Neural progenitor cell (in vitro differentiated cells): ENCODE measurements at regions not wholly inside any gene's neighbourhood (a gene's known extent, or its start where the extent isn't known, plus 50 kb on each side); places are given as distances from the start of the nearest gene placed in this dataset.

Experiments used
- DNase-seq: peaks from one replicate; pipeline ENCODE4 v3.0.0-alpha.2; 2016; ENCODE audit warnings: low spot score
- H2AFZ ChIP-seq: fragments of 200-600 bp; sonication (generic); replicated peaks from 2 replicates; pipeline ENCODE4 v1.6.1; 2016; ENCODE audit warnings: antibody characterized with exemption
- H3F3A ChIP-seq: fragments of 200-600 bp; sonication (generic); 2 replicates; pipeline ENCODE4 v1.6.1; 2016; ENCODE audit warnings: antibody characterized with exemption, low read depth
- H3K27ac ChIP-seq: fragments of 200-600 bp; sonication (generic); 2 replicates; pipeline ENCODE4 v1.5.1; 2016; ENCODE audit warnings: mild to moderate bottlenecking
- H3K27me3 ChIP-seq: fragments of 200-600 bp; sonication (generic); 2 replicates; pipeline ENCODE4 v1.6.1; 2016; ENCODE audit warnings: mild to moderate bottlenecking, moderate library complexity
- H3K36me3 ChIP-seq: fragments of 200-600 bp; sonication (generic); 2 replicates; pipeline ENCODE4 v1.5.1; 2016
- H3K4me1 ChIP-seq: fragments of 200-600 bp; sonication (generic); 2 replicates; pipeline ENCODE4 v1.6.1; 2016; ENCODE audit warnings: mixed run types
- H3K4me2 ChIP-seq: fragments of 200-600 bp; sonication (generic); 2 replicates; pipeline ENCODE4 v1.6.1; 2016
- H3K4me3 ChIP-seq: fragments of 200-600 bp; sonication (generic); 2 replicates; pipeline ENCODE4 v1.5.1; 2016
- H3K79me2 ChIP-seq: fragments of 200-600 bp; sonication (generic); 2 replicates; pipeline ENCODE4 v1.6.1; 2016; ENCODE audit warnings: low read depth
- H3K9ac ChIP-seq: fragments of 200-600 bp; sonication (generic); 2 replicates; pipeline ENCODE4 v1.6.1; 2016
- H3K9me3 ChIP-seq: fragments of 200-600 bp; sonication (generic); 2 replicates; pipeline ENCODE4 v1.5.1; 2016; ENCODE audit warnings: low read depth
- H4K20me1 ChIP-seq: fragments of 200-600 bp; sonication (generic); 2 replicates; pipeline ENCODE4 v1.6.1; 2016; ENCODE audit warnings: low read depth
- H3K27ac Mint-ChIP-seq: 3 replicates; pipeline ENCODE4 v1.8.0; 2021; ENCODE audit warnings: mixed read lengths
- H3K27me3 Mint-ChIP-seq: 2 replicates; pipeline ENCODE4 v1.8.0; 2022; ENCODE audit warnings: low read depth, mild to moderate bottlenecking, inconsistent platforms, moderate library complexity, mixed read lengths; ENCODE audit not compliant: insufficient read depth
- H3K36me3 Mint-ChIP-seq: 3 replicates; pipeline ENCODE4 v1.8.0; 2021; ENCODE audit warnings: mixed read lengths
- H3K4me1 Mint-ChIP-seq: 3 replicates; pipeline ENCODE4 v1.8.0; 2021; ENCODE audit warnings: mixed read lengths
- H3K4me3 Mint-ChIP-seq: 3 replicates; pipeline ENCODE4 v1.8.0; 2021; ENCODE audit warnings: mild to moderate bottlenecking, moderate library complexity, mixed read lengths
- H3K9me3 Mint-ChIP-seq: 3 replicates; pipeline ENCODE4 v1.8.0; 2020; ENCODE audit warnings: mixed read lengths
- CTCF ChIP-seq: fragments of 200-600 bp; sonication (generic); IDR thresholded peaks from 2 replicates; pipeline ENCODE4 v1.5.1; 2017; ENCODE audit warnings: antibody characterized with exemption, mild to moderate bottlenecking
- EZH2 ChIP-seq: fragments of 200-600 bp; sonication (generic); IDR thresholded peaks from 2 replicates; pipeline ENCODE4 v1.6.1; 2017; ENCODE audit warnings: antibody characterized with exemption, mild to moderate bottlenecking, moderate library complexity
- EZH2phosphoT487 ChIP-seq: fragments of 200-600 bp; sonication (generic); IDR thresholded peaks from 2 replicates; pipeline ENCODE4 v1.6.1; 2017; ENCODE audit warnings: antibody characterized with exemption

GRCh38 chr1:228823200-228823599 is 87.9 kb downstream of the RHOU start:
- no peaks in the 10 kb centered on the region for H3K36me3 Mint-ChIP-seq
- Histone ChIP-seq H3K4me1 (peaks cover 14% of the 10 kb centered on the region), H3K9ac (no peak overlapping the region), H4K20me1 (no peaks in the 10 kb centered on the region), H3K4me2 (no peak overlapping the region), H3F3A (no peaks in the 10 kb centered on the region), H2AFZ (no peak overlapping the region), H3K79me2 (no peaks in the 10 kb centered on the region), H3K9me3 (no peaks in the 10 kb centered on the region), H3K4me3 (no peak overlapping the region), H3K36me3 (no peaks in the 10 kb centered on the region), H3K27me3 (no peaks in the 10 kb centered on the region), H3K27ac (no peak overlapping the region)
- H3K9me3 Mint-ChIP-seq = no peaks in the 10 kb centered on the region
- H3K27me3 Mint-ChIP-seq = no peaks in the 10 kb centered on the region
- H3K4me3 Mint-ChIP-seq = no peak overlapping the region
- no peak for TF ChIP-seq EZH2phosphoT487
- no peak for TF ChIP-seq CTCF
- TF ChIP-seq EZH2 = no peak
- H3K4me1 Mint-ChIP-seq = no peaks in the 10 kb centered on the region
- no peak overlapping the region for H3K27ac Mint-ChIP-seq
- no peak for DNase-seq

- no peaks in the 10 kb centered on the region for H3K9me3 ChIP-seq
- Mint-ChIP-seq H3K27me3 (peaks cover 2% of the 10 kb centered on the region), H3K9me3 (no peaks in the 10 kb centered on the region), H3K27ac (no peak overlapping the region), H3K4me3 (no peak overlapping the region), H3K36me3 (no peaks in the 10 kb centered on the region), H3K4me1 (no peaks in the 10 kb centered on the region)
- no peak overlapping the region for H3K4me3 ChIP-seq
- H3K27ac ChIP-seq = no peak overlapping the region
- peaks cover 14% of the 10 kb centered on the region for H3K4me1 ChIP-seq
- H4K20me1 ChIP-seq = no peaks in the 10 kb centered on the region
- DNase-seq = no peak
- TF ChIP-seq EZH2phosphoT487 (no peak), CTCF (no peak), EZH2 (no peak)
- no peak overlapping the region for H3K9ac ChIP-seq
- no peak overlapping the region for H2AFZ ChIP-seq
- H3K4me2 ChIP-seq = no peak overlapping the region
- H3K79me2 ChIP-seq = no peaks in the 10 kb centered on the region
- H3F3A ChIP-seq = no peaks in the 10 kb centered on the region
- H3K36me3 ChIP-seq = no peaks in the 10 kb centered on the region
- no peaks in the 10 kb centered on the region for H3K27me3 ChIP-seq
Measured at GRCh38 chr1:228824366-228824765, 89.1 kb downstream of the RHOU start.

GRCh38 chr1:228825041-228825440 is 89.8 kb downstream of the RHOU start:
- no peaks in the 10 kb centered on the region for H3F3A ChIP-seq
- H3K4me3 Mint-ChIP-seq = no peak overlapping the region
- no peak overlapping the region for H3K4me2 ChIP-seq
- no peaks in the 10 kb centered on the region for H3K4me1 Mint-ChIP-seq
- H4K20me1 ChIP-seq = no peaks in the 10 kb centered on the region
- H3K4me3 ChIP-seq = no peak overlapping the region
- no peaks in the 10 kb centered on the region for H3K36me3 ChIP-seq
- H3K27ac Mint-ChIP-seq = no peak overlapping the region
- H2AFZ ChIP-seq = no peak overlapping the region
- no peak for TF ChIP-seq CTCF
- no peak for TF ChIP-seq EZH2phosphoT487
- TF ChIP-seq EZH2 = no peak
- no peaks in the 10 kb centered on the region for H3K79me2 ChIP-seq
- peaks cover 14% of the 10 kb centered on the region for H3K4me1 ChIP-seq
- H3K9me3 Mint-ChIP-seq = no peaks in the 10 kb centered on the region
- H3K27me3 ChIP-seq = no peaks in the 10 kb centered on the region
- no peak for DNase-seq
- peaks cover 2% of the 10 kb centered on the region for H3K27me3 Mint-ChIP-seq
- H3K9me3 ChIP-seq = no peaks in the 10 kb centered on the region
- H3K36me3 Mint-ChIP-seq = no peaks in the 10 kb centered on the region
- H3K9ac ChIP-seq = no peak overlapping the region
- H3K27ac ChIP-seq = no peak overlapping the region
